ENCODE measurements at regions not wholly inside any gene's neighbourhood (a gene's known extent, or its start where the extent isn't known, plus 50 kb on each side); places are given as distances from the start of the nearest gene placed in this dataset.

DNA sequence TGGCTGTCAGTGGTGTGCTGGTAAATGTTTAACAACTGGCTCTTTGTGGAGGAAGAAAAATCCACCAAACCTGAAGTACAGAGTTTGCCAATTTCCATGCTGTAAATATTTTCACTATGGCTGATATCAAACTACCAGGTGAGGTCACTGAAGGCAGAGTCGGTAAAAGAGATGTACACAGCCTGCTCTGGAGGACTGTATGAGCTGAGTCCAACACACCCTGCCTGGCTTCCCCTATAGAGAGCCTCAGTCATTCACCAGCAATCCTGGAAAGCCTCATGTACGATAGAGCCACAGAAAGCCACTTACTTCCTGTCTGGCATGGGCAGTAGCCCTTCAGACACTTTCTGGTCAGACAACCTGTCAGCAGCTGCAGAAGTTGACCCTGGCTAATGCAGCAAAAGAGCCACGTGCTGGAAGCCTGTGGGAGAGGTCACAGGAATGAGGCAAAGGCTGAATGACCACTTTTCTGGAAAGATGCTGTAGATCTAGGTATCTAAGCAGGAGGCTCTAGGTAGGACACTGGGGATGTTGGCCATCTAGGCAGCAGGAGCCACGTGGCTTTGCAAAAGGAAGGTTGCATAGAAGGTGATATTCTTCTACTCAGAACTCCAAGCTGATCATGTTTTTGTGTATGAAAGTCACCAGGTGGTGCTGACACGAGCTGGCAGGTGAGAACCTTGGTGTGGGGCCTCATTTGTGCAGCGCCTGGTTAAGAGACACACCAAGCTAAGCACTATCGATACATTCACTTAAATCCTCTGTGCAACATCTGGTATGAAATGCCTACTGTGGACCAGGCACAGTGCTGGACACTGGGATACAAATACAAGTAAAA lies 553.9 kb downstream of the VRK1 start:
- TF ChIP-seq EZH2 (IDR thresholded peaks at IDR 0.05; ENCODE audit: insufficient read depth, poor library complexity, severe bottlenecking) (no peak), EZH2phosphoT487 (IDR thresholded peaks at IDR 0.05; ENCODE audit: insufficient read depth, low read depth) (no peak)

Data from GM23248 (cell line).